H9 (cell line): ENCODE measurements at regions not wholly inside any gene's neighbourhood (a gene's known extent, or its start where the extent isn't known, plus 50 kb on each side); places are given as distances from the start of the nearest gene placed in this dataset.

Experiments
- DNase-seq: peaks from one replicate; pipeline ENCODE4 v3.0.0-alpha.2; 2017
- H2AFZ ChIP-seq: one replicate; pipeline ENCODE4 v1.6.1; 2013; ENCODE audit warnings: mild to moderate bottlenecking, low read length, control low read depth, moderate library complexity
- H2AK5ac ChIP-seq: 2 replicates; pipeline ENCODE4 v1.6.1; 2013; ENCODE audit warnings: low read length, control low read depth, mixed read lengths; ENCODE audit not compliant: insufficient read length
- H2BK120ac ChIP-seq: one replicate; pipeline ENCODE4 v1.6.1; 2013; ENCODE audit warnings: low read depth, mild to moderate bottlenecking, low read length, control low read depth, inconsistent platforms; ENCODE audit not compliant: poor library complexity, severe bottlenecking
- H2BK12ac ChIP-seq: 2 replicates; pipeline ENCODE4 v1.6.1; 2013; ENCODE audit warnings: low read length, control low read depth, mixed read lengths, low read depth; ENCODE audit not compliant: insufficient read length
- H2BK15ac ChIP-seq: 2 replicates; pipeline ENCODE4 v1.6.1; 2013; ENCODE audit warnings: low read depth, low read length, control low read depth
- H2BK20ac ChIP-seq: one replicate; pipeline ENCODE4 v1.6.1; 2013; ENCODE audit warnings: low read depth, mild to moderate bottlenecking, low read length, control low read depth, inconsistent platforms; ENCODE audit not compliant: poor library complexity, severe bottlenecking
- H2BK5ac ChIP-seq: 2 replicates; pipeline ENCODE4 v1.6.1; 2013; ENCODE audit warnings: low read length, control low read depth, mixed read lengths; ENCODE audit not compliant: insufficient read length
- H3K14ac ChIP-seq: 2 replicates; pipeline ENCODE4 v1.6.1; 2013; ENCODE audit warnings: low read length, control low read depth; ENCODE audit not compliant: insufficient read depth
- H3K18ac ChIP-seq: 2 replicates; pipeline ENCODE4 v1.6.1; 2013; ENCODE audit warnings: low read depth, mild to moderate bottlenecking, mixed read lengths, low read length, control low read depth; ENCODE audit not compliant: insufficient read length
- H3K23ac ChIP-seq: 2 replicates; pipeline ENCODE4 v1.6.1; 2013; ENCODE audit warnings: low read length, control low read depth, mixed read lengths, low read depth; ENCODE audit not compliant: insufficient read length
- H3K23me2 ChIP-seq: 2 replicates; pipeline ENCODE4 v1.6.1; 2013; ENCODE audit warnings: low read depth, mild to moderate bottlenecking, mixed read lengths, low read length, control low read depth; ENCODE audit not compliant: insufficient read length, poor library complexity, severe bottlenecking
- H3K27ac ChIP-seq: 2 replicates; pipeline ENCODE4 v1.5.1; 2013; ENCODE audit warnings: low read length, control low read depth, mixed read lengths, low read depth; ENCODE audit not compliant: insufficient read length
- H3K27me3 ChIP-seq: 2 replicates; pipeline ENCODE4 v1.6.1; 2013; ENCODE audit warnings: low read length, control low read depth, inconsistent platforms; ENCODE audit not compliant: insufficient read depth
- H3K4ac ChIP-seq: 2 replicates; pipeline ENCODE4 v1.6.1; 2013; ENCODE audit warnings: low read depth, mild to moderate bottlenecking, control low read depth, inconsistent platforms, low read length, moderate library complexity
- H3K4me1 ChIP-seq: 2 replicates; pipeline ENCODE4 v1.6.1; 2013; ENCODE audit warnings: low read length, control low read depth, inconsistent platforms; ENCODE audit not compliant: insufficient read depth
- H3K4me2 ChIP-seq: 2 replicates; pipeline ENCODE4 v1.6.1; 2013; ENCODE audit warnings: low read length, control low read depth, mixed read lengths; ENCODE audit not compliant: insufficient read length, insufficient read depth
- H3K56ac ChIP-seq: 2 replicates; pipeline ENCODE4 v1.6.1; 2013; ENCODE audit warnings: low read depth, mild to moderate bottlenecking, mixed read lengths, low read length, control low read depth; ENCODE audit not compliant: insufficient read length
- H3K79me1 ChIP-seq: 2 replicates; pipeline ENCODE4 v1.6.1; 2013; ENCODE audit warnings: low read depth, mild to moderate bottlenecking, moderate library complexity, low read length, control low read depth, inconsistent platforms; ENCODE audit not compliant: insufficient read depth, poor library complexity, severe bottlenecking
- H3K79me2 ChIP-seq: 2 replicates; pipeline ENCODE4 v1.6.1; 2013; ENCODE audit warnings: low read length, control low read depth, inconsistent platforms; ENCODE audit not compliant: insufficient read depth
- H3K9ac ChIP-seq: 2 replicates; pipeline ENCODE4 v1.6.1; 2013; ENCODE audit warnings: low read length, control low read depth, mixed read lengths; ENCODE audit not compliant: insufficient read length; ENCODE audit errors: extremely low read depth
- H3K9me3 ChIP-seq: one replicate; pipeline ENCODE4 v1.6.1; 2013; ENCODE audit warnings: low read depth, low read length, inconsistent platforms; ENCODE audit not compliant: control insufficient read depth
- H3T11ph ChIP-seq: one replicate; pipeline ENCODE4 v1.6.1; 2013; ENCODE audit warnings: mild to moderate bottlenecking, low read length, control low read depth, inconsistent platforms
- H4K20me1 ChIP-seq: one replicate; pipeline ENCODE4 v1.6.1; 2013; ENCODE audit not compliant: control insufficient read depth, insufficient read length, insufficient read depth
- H4K5ac ChIP-seq: 2 replicates; pipeline ENCODE4 v1.6.1; 2013; ENCODE audit warnings: low read depth, mild to moderate bottlenecking, mixed read lengths, low read length, control low read depth; ENCODE audit not compliant: insufficient read length
- H4K8ac ChIP-seq: replicated peaks from 2 replicates; pipeline ENCODE4 v1.6.1; 2013; ENCODE audit warnings: low read length, control low read depth, mixed read lengths, low read depth; ENCODE audit not compliant: insufficient read length
- H4K91ac ChIP-seq: 2 replicates; pipeline ENCODE4 v1.6.1; 2013; ENCODE audit warnings: low read depth, mild to moderate bottlenecking, moderate library complexity, mixed read lengths, low read length, control low read depth; ENCODE audit not compliant: insufficient read length
- H3K27ac Mint-ChIP-seq, 3 experiments: 2 replicates in 2 of 3; 3 replicates in 1 of 3; pipeline ENCODE4 v1.8.0; 2020 to 2021; ENCODE audit warnings: mixed read lengths in 3 of 3, mild to moderate bottlenecking in 1 of 3, moderate library complexity in 1 of 3
- H3K27me3 Mint-ChIP-seq: 2 replicates; pipeline ENCODE4 v1.8.0; 2021; ENCODE audit warnings: low read depth, mild to moderate bottlenecking, moderate library complexity, mixed read lengths
- H3K36me3 Mint-ChIP-seq, 3 experiments: 2 replicates in 2 of 3; 3 replicates in 1 of 3; pipeline ENCODE4 v1.8.0; 2020 to 2021; ENCODE audit warnings: low read depth in 3 of 3, mixed read lengths in 3 of 3; ENCODE audit not compliant: insufficient read depth in 1 of 3
- H3K4me1 Mint-ChIP-seq, 2 experiments: 2 replicates each; pipeline ENCODE4 v1.8.0; 2020; ENCODE audit warnings: mixed read lengths in 2 of 2
- H3K4me3 Mint-ChIP-seq, 2 experiments: 2 replicates in 1 of 2; 3 replicates in 1 of 2; pipeline ENCODE4 v1.8.0; 2020 to 2021; ENCODE audit warnings: mild to moderate bottlenecking in 2 of 2, mixed read lengths in 2 of 2, moderate library complexity in 1 of 2
- H3K9me3 Mint-ChIP-seq, 2 experiments: 2 replicates in 1 of 2; 3 replicates in 1 of 2; pipeline ENCODE4 v1.8.0; 2020; ENCODE audit warnings: mild to moderate bottlenecking in 2 of 2, mixed read lengths in 2 of 2, moderate library complexity in 1 of 2
- CTCF ChIP-seq: fragments of 200-600 bp; sonication (generic); conservative IDR thresholded peaks from 3 replicates; pipeline ENCODE4 v1.8.0; 2021; ENCODE audit warnings: antibody characterized with exemption, mild to moderate bottlenecking
- WGBS: extraction: QIAGEN DNeasy Blood & Tissue Kit; methylation state at CpG from one replicate; pipeline ENCODE4 v1.1.7; 2013; ENCODE audit warnings: missing lambda C conversion rate, low lambda C conversion rate, mixed read lengths; ENCODE audit not compliant: insufficient read length; ENCODE audit errors: extremely low coverage; 5-methylcytosine and 5-hydroxymethylcytosine counted together

GRCh38 chr4:128388352-128388630 is 100.7 kb upstream of the PGRMC2 start:
- Histone ChIP-seq H4K8ac (no peak overlapping the region), H2BK5ac (no peak overlapping the region), H3K14ac (no peak overlapping the region), H4K20me1 (no peaks in the 10 kb centered on the region), H3T11ph (no peak overlapping the region), H2BK120ac (no peak overlapping the region), H3K56ac (no peak overlapping the region), H3K27me3 (no peaks in the 10 kb centered on the region), H3K23ac (no peak overlapping the region), H3K4me1 (peaks cover 6% of the 10 kb centered on the region), H2AFZ (no peak overlapping the region), H3K79me2 (no peaks in the 10 kb centered on the region), H2AK5ac (no peak overlapping the region), H3K18ac (no peak overlapping the region), H4K91ac (no peak overlapping the region), H3K4ac (no peak overlapping the region), H3K79me1 (no peaks in the 10 kb centered on the region), H2BK15ac (no peak overlapping the region), H3K9me3 (no peaks in the 10 kb centered on the region), H3K27ac (no peak overlapping the region), H3K9ac (no peak overlapping the region), H2BK12ac (no peak overlapping the region), H2BK20ac (no peak overlapping the region), H3K4me2 (no peak overlapping the region), H4K5ac (no peak overlapping the region), H3K23me2 (no peaks in the 10 kb centered on the region)
- no peak for TF ChIP-seq CTCF
- DNase-seq: no peak
- no peak overlapping the region for H3K4me3 Mint-ChIP-seq
- no peak overlapping the region for H3K27ac Mint-ChIP-seq
- WGBS: no CpG with 5 or more reads among the region's 3 CpGs
- peaks cover 23 to 26% of the 10 kb centered on the region in 2 experiments for H3K4me1 Mint-ChIP-seq
- H3K36me3 Mint-ChIP-seq: no peaks in the 10 kb centered on the region
- H3K27me3 Mint-ChIP-seq: no peaks in the 10 kb centered on the region
- no peaks in the 10 kb centered on the region for H3K9me3 Mint-ChIP-seq
